ENCODE measurements at regions not wholly inside any gene's neighbourhood (a gene's known extent, or its start where the extent isn't known, plus 50 kb on each side); places are given as distances from the start of the nearest gene placed in this dataset.

DNA sequence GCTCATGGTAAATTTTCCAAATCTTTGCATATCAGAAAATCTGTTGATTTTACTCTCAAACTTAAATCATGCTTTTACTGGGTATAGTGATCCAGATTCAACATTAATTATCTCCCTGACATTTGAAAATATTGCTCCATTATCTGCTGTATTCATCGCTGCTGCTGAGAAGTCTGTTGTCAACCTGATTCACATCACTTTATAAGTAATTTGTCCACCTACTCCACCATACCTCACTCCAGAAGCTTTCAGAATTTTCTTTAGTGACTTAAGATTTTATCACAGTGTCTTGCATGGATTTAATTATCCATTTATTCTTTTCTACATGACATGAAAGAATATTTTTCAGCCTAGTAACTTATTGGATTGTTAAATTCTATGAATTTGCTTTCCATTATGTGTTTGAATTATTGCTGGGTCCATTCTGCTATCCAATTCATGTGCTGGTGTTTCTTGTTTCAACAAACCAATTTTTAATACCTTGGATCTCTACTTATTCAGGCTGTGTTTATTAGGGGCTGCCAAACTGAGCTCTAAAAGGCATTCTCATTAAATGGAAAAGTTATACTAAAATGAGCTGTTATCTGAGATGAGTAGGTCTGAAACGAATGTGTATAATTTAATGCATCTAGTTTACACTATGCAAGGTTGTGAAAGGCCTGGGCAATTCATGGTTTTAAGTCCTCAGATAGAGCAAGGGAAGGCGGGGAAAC, 519.3 kb upstream of the CDH11 start:
- TF ChIP-seq, protein P1, sequence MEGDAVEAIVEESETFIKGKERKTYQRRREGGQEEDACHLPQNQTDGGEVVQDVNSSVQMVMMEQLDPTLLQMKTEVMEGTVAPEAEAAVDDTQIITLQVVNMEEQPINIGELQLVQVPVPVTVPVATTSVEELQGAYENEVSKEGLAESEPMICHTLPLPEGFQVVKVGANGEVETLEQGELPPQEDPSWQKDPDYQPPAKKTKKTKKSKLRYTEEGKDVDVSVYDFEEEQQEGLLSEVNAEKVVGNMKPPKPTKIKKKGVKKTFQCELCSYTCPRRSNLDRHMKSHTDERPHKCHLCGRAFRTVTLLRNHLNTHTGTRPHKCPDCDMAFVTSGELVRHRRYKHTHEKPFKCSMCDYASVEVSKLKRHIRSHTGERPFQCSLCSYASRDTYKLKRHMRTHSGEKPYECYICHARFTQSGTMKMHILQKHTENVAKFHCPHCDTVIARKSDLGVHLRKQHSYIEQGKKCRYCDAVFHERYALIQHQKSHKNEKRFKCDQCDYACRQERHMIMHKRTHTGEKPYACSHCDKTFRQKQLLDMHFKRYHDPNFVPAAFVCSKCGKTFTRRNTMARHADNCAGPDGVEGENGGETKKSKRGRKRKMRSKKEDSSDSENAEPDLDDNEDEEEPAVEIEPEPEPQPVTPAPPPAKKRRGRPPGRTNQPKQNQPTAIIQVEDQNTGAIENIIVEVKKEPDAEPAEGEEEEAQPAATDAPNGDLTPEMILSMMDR (conservative IDR thresholded peaks at IDR 0.05; ENCODE audit: low read depth, low read length) = no peak
- TF ChIP-seq EZH2phosphoT487 (IDR thresholded peaks at IDR 0.05; ENCODE audit: borderline replicate concordance, low read length) (no peak), EZH2 (IDR thresholded peaks at IDR 0.05; ENCODE audit: low read length, unreplicated experiment) (no peak)
